Left renal pelvis (tissue), 4 donors: ENCODE measurements at regions not wholly inside any gene's neighbourhood (a gene's known extent, or its start where the extent isn't known, plus 50 kb on each side); places are given as distances from the start of the nearest gene placed in this dataset.
A peak's percentile ranks its signal among the peaks of the same experiment; 100 is the strongest.

ENCODE experiments used
- DNase-seq, 4 donors: peaks; one replicate each; pipeline ENCODE4 v3.0.0-alpha.2; 2013; ENCODE audit warnings: low read depth in 4 of 4, low spot score in 3 of 4

DNA sequence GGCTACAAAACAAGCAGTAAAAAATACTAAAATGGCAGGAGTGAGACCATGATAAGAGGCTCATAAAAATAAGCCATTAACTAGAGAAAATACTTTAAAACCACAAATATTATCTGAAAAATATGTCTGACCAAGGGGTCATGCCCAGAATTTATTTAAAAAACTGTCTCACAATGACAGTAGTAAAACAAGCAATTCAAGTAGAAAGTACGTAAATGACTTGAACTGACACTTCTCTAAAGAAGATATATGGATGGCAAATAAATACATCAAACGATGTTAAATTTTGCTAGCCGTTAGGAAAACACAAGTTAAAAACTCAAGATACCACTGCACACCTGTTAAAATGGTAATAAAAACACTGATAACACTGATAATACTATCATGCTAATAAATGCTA is 353.9 kb upstream of the GRAMD2B start:
- DNase-seq: no peak

DNA sequence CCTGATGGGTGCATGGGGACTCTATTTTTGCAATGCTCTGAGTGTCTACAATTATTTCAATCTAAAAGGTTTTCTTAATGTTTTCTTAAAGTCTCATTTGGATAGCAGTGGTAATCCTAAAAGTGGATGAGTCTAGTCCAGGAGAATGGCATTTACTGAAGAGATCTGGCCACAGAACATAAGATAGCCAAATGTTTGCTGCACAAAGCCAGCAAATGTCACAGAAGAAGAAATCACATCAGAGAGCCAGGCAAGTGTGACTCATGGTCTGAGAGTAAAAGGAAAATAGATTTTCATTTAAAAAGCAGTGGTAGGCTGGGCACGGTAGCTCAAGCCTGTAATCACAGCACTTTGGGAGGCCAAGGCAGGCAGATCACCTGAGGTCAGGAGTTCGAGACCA is 352.7 kb upstream of the GRAMD2B start:
- DNase-seq: no peak

DNA sequence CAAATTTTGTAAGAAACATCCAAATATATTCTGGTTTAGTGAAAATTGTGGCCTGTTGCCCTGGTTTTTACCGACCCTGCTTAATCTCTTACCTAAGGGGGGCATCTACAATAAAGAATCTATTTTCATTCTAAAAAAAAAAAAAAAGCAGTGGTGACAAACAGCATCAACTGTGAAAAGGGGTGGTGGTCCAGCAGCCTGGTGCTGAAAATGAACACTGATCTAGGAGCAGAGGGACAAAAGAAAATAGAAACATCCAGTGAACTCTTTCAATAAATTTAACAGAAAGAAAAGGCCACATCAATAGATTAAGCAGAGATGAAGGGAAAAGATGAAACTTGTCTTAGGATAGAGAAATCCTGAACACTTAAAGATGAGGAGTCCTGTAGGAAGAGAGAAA is 348.7 kb upstream of the GRAMD2B start:
- DNase-seq: no peak

DNA sequence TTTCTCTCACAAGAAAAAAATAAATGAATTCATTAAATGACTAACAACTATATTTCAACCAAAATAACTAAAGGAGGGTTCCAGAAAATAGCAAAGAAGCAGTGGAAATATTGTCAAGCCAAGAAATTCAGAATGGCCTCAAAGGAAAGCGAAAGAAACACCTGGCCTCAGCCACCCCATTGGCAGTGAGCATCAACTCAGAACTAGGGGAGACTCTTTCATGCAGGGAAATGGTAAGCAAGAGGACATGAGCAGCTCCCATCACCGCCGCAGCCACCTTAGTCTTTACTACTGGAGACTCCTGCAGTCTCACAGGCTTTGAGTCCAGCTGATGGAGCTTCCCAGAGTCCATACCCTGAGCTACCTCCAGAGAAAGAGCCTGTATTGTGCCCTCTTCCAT is 343.9 kb upstream of the GRAMD2B start:
- no peak for DNase-seq

DNA sequence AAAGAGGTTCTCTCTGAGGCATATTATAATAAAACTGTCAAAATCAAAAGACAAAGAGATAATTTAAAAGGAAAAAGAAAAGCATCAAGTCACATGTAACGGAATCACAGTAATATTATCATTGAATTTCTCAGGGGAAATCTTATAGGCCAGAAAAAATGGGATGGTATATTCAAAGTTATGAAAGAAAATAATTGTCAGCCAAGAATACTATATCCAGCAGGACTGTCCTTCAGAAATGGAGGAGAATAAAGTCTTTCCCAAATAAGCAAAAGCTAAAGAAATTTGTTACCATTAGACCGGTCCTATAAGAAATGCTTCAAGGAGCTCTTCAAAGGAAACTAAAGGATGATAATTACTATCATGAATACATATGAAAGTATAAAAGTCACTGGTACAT is 342.0 kb upstream of the GRAMD2B start:
- DNase-seq: no peak

DNA sequence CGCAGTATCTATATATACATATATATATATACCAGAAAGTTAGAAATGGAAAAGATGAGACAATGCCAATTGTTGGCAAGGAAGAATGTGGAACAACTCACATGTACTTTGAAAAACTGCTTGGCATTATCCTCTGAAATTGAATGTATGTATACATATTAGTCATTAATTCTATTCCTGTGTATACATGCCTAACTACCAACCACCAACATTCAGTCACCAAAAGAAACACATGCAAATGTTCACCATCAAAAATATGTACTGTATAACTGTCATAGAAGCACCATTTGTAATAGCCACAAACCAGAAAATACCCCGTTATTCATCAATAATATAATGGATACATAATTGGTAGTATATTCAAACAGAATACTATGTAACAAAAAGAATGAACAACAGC is 330.2 kb upstream of the GRAMD2B start:
- no peak for DNase-seq

DNA sequence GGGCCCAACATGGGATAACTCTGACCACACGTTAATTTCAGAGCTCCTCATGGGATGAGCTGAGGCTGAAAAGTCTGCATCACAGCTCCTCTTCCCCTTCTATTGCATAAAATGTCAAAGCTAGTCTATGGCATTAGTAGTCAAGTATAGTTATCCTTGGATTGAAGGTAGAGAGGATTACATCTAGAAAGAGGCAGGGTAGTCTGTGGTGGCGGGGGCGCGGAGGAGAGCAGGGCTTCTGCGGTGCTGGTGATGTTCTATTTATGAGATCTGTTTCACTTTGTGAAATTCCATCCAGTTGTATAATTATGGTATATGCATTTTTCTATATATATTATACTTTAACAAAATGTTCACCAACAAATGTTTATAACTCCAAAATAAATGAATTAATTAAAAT is 329.5 kb upstream of the GRAMD2B start:
- no peak for DNase-seq

DNA sequence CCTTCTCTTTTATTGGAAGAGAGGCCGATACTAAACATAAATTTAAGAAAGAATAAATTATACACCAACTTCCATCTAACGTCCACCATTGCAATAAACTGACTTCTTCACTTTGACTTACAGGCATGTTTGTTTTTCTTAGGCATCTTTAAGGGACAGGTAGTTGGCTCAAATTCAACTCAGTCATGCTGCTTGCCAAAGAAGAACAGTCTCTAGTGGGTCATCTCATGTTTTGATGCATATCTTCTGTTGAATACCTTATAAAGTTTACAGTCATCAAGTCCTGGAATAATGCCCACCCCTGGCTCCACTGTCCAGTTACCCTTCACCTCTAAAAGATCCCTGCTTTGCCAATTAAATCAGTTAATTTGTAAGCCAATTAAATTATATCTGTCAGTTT is 328.2 kb upstream of the GRAMD2B start:
- DNase-seq: no peak

DNA sequence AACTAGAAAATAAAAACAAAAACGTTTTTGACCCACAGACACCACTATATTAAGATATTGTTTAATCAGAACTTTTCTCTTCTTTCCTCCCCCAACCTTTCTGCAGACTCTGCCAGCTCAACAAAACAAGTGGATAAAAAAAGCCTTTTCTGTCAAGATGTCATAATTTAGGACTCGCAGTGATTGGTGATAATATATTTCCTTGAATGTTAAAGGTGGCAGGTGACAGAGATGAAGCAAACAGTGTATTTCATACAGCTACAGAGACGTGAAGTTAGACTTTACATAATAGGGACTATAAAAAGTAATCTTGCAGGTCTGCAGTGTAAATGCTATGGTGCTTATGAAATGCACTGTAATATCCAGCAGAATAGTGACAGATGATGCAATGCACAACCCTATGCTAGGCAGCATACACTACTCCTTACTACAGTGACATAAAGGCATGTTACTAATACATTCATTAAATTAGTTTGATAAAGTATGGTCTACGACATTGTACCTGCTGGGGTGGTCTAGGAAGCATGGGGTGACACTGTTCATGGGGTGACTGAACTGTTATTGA is 326.7 kb upstream of the GRAMD2B start:
- DNase-seq: no peak

DNA sequence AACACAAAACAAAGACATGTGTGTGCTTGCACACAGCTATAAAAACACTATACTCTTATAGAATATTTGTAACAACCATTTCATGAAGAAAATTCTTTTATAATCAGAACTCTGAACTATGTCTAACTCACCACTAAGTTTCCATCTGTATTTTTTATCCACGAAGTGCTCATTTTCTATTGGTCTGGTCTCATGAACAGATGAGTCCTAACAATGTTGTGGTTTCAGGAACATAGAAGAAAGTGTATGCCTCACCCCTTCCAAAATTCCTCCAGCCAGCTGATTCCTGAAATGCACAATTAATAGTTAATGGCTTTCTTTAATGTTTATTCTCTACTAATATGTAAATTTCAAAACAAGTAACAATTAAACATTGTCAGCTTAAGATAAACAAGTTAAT is 325.3 kb upstream of the GRAMD2B start:
- no peak for DNase-seq

DNA sequence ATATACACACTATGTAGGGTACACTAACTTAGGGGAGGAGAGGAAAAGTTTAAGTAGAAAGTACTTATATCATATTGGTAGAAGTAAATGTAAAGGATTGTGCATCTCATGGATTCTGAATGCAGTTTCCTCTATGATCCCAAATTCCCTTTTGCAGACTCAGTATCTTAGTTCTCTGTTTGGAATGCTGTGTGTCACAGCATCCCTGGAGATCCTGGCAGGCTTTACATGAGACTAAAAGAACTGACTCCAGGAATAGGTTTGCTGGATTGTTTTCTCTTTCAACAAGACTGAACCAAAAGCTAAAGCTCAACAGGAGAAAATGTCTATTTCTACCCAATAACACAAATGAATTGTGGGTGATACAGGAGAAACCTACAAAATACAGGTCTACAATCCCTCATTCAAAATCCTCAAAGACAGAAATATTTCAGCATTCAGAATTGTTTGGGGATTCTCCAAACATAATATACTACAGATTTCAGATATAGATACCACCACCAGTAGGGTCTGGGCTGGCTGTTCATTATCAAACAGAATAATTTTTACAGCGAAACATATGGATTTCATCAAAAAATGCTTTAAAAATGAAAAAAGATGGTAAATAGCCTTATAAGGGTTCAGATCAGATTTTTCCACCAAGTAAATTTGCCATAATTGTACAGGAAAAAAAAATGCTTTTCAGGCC is 324.7 kb upstream of the GRAMD2B start:
- no peak for DNase-seq

DNA sequence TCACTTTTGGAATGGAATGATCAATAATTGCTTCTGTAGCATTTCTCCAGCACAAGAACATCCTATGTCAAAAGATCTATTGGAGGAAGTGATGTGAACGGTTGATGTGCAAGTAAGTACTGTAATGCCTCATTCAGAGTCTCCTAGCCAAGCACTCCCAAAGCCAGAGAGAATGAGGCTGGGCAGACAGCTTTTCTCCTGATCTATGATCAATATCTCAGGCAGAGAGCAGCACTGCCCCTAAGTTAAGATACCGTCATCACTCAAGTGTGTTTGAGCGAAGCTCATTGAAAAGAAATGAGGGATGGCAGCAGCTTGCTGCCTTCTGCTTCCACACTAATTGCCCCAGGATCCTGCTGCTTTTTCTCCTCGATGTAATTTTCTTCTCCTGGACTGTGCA is 324.1 kb upstream of the GRAMD2B start:
- DNase-seq: no peak

DNA sequence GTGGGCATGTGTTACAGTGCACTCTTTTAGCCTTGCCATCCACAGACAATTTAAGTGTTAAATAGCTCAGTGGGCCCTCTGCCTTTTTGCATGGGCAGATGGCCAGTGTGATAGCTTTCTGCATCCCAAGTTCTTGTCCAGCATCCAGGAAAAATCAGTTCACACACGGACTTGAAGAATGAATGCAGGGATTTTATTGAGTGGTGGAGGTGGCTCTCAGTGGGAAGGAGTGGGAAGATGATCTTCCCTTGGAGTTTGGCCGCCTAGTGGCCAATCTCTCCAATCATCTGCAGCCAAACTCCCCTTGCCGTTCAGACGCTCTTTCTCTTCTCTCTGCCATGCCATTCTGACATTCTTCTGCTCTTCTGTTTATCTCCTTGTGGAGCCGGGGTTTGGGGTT is 322.4 kb upstream of the GRAMD2B start:
- no peak for DNase-seq

DNA sequence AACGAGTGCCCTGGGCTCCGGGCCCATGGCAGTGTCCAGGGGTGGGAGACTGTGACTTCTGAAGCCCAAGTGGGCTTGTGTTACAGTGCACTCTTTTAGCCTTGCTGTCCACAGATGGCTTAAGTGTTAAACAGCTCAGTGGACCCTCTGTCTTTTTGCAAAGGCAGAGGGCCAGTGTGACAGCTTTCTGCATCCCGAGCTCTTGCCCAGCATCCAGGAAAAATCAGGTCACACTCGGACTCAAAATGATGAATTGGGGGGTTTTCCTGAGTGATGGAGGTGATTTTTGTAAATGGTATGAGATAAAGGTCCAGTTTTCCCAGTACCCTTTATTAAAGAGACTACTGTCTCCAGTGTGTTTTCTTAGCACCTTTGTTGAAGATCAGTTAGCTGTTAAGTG is 321.3 kb upstream of the GRAMD2B start:
- no peak for DNase-seq

DNA sequence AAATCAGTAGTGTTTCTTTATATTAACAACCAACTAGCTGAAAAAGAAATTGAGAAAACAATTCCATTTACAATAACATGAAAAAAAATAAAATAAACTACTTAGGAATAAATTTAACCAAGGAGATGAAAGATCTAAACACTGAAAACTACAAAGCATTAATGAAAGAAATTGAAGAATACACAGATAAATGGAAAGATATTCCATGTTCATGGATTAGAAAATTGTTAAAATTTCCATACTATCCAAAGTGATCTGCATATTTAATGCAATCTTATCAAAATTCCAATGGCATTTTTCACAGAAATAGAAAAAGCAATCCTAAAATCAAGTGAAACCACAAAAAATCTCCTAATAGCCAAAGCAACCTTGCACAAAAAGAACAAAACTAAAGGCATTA is 320.2 kb upstream of the GRAMD2B start:
- DNase-seq: no peak

DNA sequence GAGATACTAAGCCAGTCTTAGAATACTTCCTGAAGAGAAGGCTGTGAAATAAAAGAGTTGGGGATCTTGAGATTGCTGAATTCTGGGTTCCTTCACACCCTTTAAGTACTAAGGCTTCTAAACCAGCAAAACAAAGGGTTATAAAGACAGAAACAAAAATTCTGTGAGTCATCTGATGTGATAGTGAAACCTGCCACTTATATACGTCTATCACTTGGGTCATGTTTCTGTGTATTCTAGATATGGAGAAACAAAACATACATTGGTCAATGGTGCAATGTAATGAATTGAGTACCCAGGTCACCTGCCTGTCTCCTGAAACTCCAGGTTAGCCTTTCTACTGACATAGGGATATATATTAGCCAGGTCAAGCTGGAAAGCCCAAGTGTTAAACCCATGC is 319.3 kb upstream of the GRAMD2B start:
- no peak for DNase-seq

DNA sequence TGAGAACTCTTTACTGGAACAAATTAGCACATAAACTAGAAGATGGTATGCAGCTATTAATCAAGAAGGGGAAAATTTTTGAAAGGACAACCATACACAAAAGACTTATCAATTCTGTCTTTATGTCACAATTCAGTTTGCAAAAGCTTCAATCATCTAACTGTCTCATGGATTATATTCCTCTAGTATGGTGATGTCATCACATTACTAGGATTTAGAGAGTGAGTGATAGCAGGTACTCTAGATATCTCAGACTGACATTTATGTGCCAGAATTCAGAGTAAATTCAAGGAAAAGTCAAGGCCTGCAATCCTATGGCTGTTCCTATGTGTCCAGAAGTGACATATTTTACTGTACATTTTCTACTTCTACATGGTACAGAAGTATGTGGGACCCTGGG is 318.9 kb upstream of the GRAMD2B start:
- no peak for DNase-seq

DNA sequence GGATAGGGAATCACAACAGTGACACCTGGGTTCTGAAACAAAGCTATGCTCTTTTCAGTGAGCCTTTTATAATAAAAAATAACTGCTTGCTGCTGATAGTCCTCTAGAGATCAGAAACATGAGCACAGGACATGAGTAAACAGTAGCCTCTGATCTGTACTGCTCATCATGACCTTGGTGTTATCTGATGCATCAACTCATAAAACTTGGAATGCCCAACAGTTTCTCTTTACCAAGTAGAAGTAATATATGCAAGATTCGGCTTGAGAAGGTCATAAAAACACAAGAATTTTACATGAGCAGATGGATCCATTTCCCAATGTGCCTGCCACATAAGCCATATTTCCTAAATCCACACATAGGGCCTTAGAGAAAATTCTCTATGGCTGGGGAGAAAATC is 318.3 kb upstream of the GRAMD2B start:
- DNase-seq: peak in 1 of 4 donors; percentile 9

DNA sequence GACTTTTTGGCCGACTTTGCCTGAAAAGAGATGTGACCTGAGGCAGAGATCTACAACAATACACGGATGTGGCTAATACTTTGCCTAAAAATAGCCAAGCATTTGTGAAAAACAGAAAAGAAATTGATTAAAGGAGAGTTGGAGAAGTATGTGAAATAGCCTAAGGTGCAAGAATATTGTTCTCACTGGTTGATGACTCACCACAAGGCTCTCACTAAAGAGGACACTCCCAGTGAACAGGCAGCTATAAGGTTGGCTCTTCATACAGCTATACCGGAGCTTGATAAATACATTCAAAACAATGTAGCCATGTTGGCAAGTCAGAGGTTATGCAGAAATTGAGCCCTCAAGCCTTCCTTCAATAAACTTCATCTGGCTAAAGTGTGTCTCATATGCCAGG is 317.2 kb upstream of the GRAMD2B start:
- DNase-seq: no peak

DNA sequence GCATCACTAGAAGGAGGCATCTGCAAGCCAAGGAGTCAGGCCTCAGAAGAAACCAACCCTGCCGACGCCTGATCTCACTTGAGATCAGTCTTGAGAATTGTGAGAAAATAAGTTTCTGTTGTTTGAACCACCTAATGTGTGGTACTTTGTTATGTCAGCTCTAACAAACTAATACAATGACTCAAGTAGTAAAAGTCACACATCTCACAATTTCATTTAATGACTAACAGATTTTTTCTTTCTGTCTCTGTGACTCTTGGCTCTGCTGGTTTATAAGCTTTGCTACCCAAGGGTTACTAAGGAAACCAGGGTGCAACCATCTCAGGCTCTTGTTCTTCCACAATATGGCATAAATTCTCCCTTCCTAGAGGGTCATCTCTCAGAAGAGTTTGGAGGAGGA is 315.8 kb upstream of the GRAMD2B start:
- DNase-seq: no peak

DNA sequence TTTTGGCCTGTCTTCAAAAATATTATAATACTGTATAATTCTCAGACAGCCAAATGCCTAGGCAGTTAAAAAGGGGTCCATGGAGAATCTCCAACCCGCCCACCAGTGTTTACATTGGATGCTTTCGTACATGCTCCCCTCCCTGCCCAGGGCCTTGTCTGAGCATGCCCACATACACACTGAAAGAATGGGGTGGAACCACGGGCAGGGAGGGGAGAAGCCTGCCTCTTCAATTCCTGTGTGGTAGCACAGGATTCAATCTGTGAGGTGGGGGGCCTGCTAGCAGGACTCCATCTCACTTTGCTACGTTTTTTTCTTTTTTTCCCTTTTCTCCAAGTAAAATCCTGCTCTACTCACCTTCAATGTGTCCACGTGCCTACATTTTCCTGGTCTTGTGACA is 314.7 kb upstream of the GRAMD2B start:
- DNase-seq: no peak

DNA sequence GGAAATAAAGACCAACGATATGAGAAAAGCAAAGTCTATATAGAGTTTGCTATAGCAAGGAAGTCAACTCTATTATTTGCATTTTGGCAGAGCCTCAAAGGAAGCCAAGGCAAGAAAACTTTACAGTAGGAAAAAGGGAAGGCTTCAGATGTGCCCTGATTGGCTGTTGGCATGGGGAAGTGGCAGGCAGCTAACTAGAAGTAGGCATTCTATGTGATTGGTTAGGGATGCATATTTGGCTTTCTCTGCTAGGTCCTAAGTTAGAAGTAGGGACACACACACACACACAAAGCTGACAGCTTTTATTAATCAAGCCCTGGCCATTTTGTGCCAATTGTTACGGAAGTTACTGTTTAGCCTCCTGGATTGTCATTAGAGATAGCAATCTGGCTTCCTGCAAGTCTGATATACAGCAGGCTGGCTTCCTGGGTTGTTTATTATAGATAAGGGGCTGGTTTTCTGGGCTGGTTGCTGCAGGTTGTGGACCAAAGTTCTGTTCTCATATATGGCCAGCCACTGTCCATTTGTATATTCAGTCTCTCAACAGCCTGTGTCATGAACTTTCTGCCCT is 308.1 kb upstream of the GRAMD2B start:
- no peak for DNase-seq

DNA sequence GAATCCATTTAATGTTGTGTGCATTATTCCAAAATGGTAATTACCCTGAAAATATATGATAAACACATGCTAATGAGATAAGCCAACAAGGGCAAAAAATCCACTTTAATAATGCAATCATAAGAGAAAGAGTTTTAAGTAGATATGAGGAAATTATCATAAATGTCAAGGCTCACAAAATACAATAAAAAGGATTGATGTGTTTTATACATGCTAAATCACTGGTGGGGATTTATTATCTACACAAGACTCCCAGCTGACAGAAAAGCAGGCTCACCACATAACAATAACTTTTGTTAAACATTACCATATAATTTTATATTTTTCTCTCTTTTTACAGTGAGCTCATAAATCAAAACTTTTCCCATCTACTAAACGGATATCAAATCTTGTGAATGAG is 306.2 kb upstream of the GRAMD2B start:
- DNase-seq: no peak
